ENCODE measurements at regions not wholly inside any gene's neighbourhood (a gene's known extent, or its start where the extent isn't known, plus 50 kb on each side); places are given as distances from the start of the nearest gene placed in this dataset.

DNA sequence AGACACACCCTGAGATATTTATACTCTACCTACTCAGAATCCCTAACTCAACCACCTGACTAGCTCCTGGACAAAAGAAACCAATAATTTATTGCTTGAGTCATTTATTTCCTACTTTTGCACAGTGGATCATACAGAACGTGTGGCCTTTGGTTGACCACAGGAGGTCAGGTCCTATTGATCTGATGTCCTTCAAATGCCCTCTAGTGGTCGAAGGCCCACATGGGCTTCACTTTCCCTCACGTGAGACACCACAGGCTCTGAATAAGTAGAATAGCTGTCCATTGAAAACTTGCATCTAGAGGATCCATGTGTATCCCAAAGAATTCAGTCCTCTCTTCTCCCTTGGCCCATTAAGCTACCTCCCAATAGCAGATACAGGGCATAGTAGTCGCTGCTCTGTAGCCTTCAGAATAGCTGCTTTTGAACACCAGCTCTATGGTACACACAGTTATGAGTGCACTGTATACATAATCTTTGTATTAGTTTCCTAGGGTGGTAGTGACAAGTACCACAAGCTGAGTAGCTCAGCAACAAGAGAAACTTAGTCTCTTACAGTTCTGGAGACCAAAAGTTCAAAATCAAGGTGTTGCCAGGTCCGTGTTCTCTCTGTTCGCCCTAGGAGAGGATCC lies 177.6 kb upstream of the SMARCA2 start:
- Histone ChIP-seq H3K4me3 (no peak overlapping the region), H3K4me1 (no peaks in the 10 kb centered on the region), H3K9me3 (no peaks in the 10 kb centered on the region), H3K27ac (no peak overlapping the region), H3K36me3 (no peaks in the 10 kb centered on the region), H3K27me3 (no peaks in the 10 kb centered on the region)
- no peak for DNase-seq
- TF ChIP-seq, protein P1, sequence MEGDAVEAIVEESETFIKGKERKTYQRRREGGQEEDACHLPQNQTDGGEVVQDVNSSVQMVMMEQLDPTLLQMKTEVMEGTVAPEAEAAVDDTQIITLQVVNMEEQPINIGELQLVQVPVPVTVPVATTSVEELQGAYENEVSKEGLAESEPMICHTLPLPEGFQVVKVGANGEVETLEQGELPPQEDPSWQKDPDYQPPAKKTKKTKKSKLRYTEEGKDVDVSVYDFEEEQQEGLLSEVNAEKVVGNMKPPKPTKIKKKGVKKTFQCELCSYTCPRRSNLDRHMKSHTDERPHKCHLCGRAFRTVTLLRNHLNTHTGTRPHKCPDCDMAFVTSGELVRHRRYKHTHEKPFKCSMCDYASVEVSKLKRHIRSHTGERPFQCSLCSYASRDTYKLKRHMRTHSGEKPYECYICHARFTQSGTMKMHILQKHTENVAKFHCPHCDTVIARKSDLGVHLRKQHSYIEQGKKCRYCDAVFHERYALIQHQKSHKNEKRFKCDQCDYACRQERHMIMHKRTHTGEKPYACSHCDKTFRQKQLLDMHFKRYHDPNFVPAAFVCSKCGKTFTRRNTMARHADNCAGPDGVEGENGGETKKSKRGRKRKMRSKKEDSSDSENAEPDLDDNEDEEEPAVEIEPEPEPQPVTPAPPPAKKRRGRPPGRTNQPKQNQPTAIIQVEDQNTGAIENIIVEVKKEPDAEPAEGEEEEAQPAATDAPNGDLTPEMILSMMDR (IDR thresholded peaks at IDR 0.05) = peak in 1 of 2 experiments; percentile 22
- intact Hi-C loops (cut with DNase I; ENCODE audit: low total_unique reads) = no loop called here

DNA sequence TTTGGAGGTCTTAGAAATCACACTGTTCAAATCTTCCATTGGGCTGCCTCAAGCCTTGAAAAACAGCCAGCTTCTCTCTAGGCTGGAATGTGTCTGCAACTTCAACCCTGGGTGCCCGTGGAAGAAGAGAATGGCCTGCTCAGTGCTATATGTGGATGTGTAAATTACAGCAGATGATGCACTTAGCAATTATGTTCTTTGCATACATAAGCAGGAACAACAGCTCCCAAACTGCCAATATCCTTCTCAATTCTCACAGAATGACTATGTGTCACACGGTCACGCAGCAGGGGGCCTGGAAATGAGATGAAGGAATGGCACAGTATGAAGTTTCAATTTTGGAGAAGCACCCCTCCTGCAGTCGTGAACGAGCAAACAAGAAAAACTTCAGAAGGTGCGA lies 175.2 kb upstream of the SMARCA2 start:
- no peaks in the 10 kb centered on the region for H3K27me3 ChIP-seq
- TF ChIP-seq, protein P1 (IDR thresholded peaks at IDR 0.05) = no peak
- intact Hi-C loops (cut with DNase I; ENCODE audit: low total_unique reads) = no loop called here
- no peaks in the 10 kb centered on the region for H3K9me3 ChIP-seq
- no peak for DNase-seq
- no peaks in the 10 kb centered on the region for H3K4me1 ChIP-seq
- no peaks in the 10 kb centered on the region for H3K36me3 ChIP-seq
- no peak overlapping the region for H3K4me3 ChIP-seq
- no peak overlapping the region for H3K27ac ChIP-seq

DNA sequence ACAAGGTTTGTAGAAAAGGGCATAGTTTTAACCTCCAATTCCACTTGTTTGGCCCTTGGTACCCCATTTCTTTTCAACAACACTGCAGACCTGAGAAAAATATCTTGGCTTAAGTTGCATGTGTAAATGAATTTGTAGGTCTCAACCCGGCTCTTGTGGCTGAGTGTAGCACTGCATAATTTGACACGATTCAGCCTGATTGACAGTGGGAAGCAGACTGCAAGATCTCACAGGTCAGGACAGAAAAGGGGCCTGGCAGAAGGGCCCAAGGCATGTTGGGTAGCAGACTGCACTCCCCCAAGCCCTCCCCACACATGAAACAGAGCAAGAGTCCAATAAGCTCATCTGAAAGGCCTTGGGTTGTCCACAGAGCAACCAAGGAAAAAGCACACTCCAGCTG lies 169.7 kb upstream of the SMARCA2 start:
- Histone ChIP-seq H3K36me3 (no peaks in the 10 kb centered on the region), H3K27me3 (no peaks in the 10 kb centered on the region), H3K27ac (no peak overlapping the region), H3K4me3 (no peak overlapping the region), H3K9me3 (no peaks in the 10 kb centered on the region), H3K4me1 (no peaks in the 10 kb centered on the region)
- TF ChIP-seq, protein P1 (IDR thresholded peaks at IDR 0.05) = no peak
- intact Hi-C loops (cut with DNase I; ENCODE audit: low total_unique reads) = no loop called here
- DNase-seq = no peak

DNA sequence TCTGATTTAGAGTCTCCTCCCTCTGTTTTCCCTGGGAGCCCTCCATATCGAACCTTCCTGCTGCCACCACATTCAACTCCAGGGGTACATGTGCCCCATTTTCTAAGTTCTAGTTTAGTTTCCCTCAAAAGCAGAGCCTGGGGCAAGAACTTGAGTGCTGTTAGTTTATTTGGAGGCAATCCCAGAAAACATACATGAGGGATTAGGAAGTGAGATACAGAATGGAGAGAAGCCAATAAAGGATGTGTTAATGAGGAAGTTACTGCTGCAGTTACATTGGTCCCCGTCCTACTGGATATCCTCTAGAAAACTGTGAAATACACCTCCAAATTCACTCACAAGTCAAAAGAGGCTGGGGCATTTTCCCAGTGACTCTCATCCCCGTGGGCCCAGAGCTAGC lies 159.4 kb upstream of the SMARCA2 start:
- no peak for DNase-seq
- H3K4me3 ChIP-seq = no peak overlapping the region
- no peaks in the 10 kb centered on the region for H3K4me1 ChIP-seq
- no peaks in the 10 kb centered on the region for H3K27me3 ChIP-seq
- peaks cover 0 to 2% (median 0%) of the 10 kb centered on the region in 3 donors for H3K9me3 ChIP-seq
- TF ChIP-seq, protein P1 (IDR thresholded peaks at IDR 0.05) = no peak
- no peak overlapping the region for H3K27ac ChIP-seq
- H3K36me3 ChIP-seq = no peaks in the 10 kb centered on the region
- intact Hi-C loops (cut with DNase I; ENCODE audit: low total_unique reads) = no loop called here

DNA sequence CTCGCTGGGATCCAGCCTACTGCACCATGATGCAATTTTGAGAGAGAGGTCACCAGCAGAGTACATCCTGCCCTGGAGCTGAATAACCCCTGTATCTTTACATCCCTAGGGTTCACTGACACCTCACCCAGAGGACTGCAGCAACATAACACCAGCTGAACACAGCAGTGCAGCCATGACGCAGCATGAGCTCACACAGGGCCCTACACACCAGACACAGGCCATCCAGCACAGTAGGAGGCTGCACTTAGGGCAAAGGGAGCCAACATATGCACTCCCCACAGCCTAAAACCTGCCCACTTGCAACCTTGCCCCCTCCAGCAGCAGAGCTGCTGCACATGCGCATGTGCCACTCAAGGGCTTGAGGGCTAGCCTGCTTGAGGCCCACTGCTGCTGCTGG lies 157.3 kb upstream of the SMARCA2 start:
- no peak for DNase-seq
- Histone ChIP-seq H3K4me1 (no peaks in the 10 kb centered on the region), H3K36me3 (no peaks in the 10 kb centered on the region), H3K4me3 (no peak overlapping the region), H3K27ac (no peak overlapping the region), H3K9me3 (peaks cover 0 to 7% (median 3%) of the 10 kb centered on the region in 3 donors), H3K27me3 (no peaks in the 10 kb centered on the region)
- TF ChIP-seq, protein P1 (IDR thresholded peaks at IDR 0.05) = no peak
- intact Hi-C loops (cut with DNase I; ENCODE audit: low total_unique reads) = no loop called here

DNA sequence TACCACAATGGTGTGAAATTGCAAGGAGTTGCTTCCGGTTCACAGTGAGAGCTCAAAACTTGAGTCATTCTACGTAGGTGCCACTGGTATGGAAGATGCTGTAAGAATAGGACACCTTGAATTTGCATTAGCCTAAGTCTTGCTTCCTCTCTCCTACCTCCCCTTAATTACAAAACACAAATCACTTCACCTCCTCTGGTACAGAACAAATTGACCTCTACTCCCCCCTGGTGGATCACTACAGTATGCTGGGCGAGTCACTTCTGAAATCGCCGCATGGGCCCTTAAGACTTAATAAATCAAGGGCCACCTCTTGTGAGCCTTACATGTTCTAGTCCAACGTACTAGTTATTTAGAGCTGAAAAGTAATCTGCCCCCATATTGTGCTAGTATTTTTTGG lies 145.3 kb upstream of the SMARCA2 start:
- TF ChIP-seq, protein P1 (IDR thresholded peaks at IDR 0.05) = peak; percentile 7 to 11
- DNase-seq = no peak
- Histone ChIP-seq H3K4me3 (no peak overlapping the region), H3K27ac (no peak overlapping the region), H3K9me3 (no peaks in the 10 kb centered on the region), H3K27me3 (no peaks in the 10 kb centered on the region), H3K36me3 (no peaks in the 10 kb centered on the region), H3K4me1 (no peaks in the 10 kb centered on the region)
- intact Hi-C loops (cut with DNase I; ENCODE audit: low total_unique reads) = no loop called here
